OCI-LY1 (cell line): ENCODE measurements at regions not wholly inside any gene's neighbourhood (a gene's known extent, or its start where the extent isn't known, plus 50 kb on each side); places are given as distances from the start of the nearest gene placed in this dataset.

ENCODE experiments used
- H2AFZ ChIP-seq: fragments of 200-600 bp; sonication (generic), shearing (Covaris generic); 2 replicates; pipeline ENCODE4 v1.6.0; 2014; ENCODE audit warnings: antibody characterized with exemption, mild to moderate bottlenecking, low read length
- H3F3A ChIP-seq: fragments of 200-600 bp; sonication (generic), shearing (Covaris generic); 2 replicates; pipeline ENCODE4 v1.6.0; 2014; ENCODE audit warnings: mild to moderate bottlenecking, antibody characterized with exemption, low read length, moderate library complexity; ENCODE audit not compliant: insufficient read depth
- H3K27ac ChIP-seq: fragments of 200-600 bp; sonication (generic); 2 replicates; pipeline ENCODE4 v1.5.1; 2014; ENCODE audit warnings: low read length, mixed run types, mild to moderate bottlenecking, low read depth; ENCODE audit not compliant: poor library complexity, severe bottlenecking
- H3K27me3 ChIP-seq: fragments of 200-600 bp; sonication (generic); 2 replicates; pipeline ENCODE4 v1.6.0; 2014; ENCODE audit warnings: antibody characterized with exemption, mild to moderate bottlenecking, low read length, moderate library complexity; ENCODE audit not compliant: insufficient read depth
- H3K36me3 ChIP-seq: fragments of 200-600 bp; sonication (generic); 2 replicates; pipeline ENCODE4 v1.6.1; 2014; ENCODE audit warnings: mild to moderate bottlenecking, antibody characterized with exemption, low read length, moderate library complexity, mixed read lengths; ENCODE audit not compliant: insufficient read depth
- H3K4me1 ChIP-seq: fragments of 200-600 bp; sonication (generic); 2 replicates; pipeline ENCODE4 v1.5.1; 2014; ENCODE audit warnings: mild to moderate bottlenecking, low read length, moderate library complexity; ENCODE audit not compliant: insufficient read depth, severe bottlenecking
- H3K4me2 ChIP-seq: fragments of 200-600 bp; sonication (generic), shearing (Covaris generic); 2 replicates; pipeline ENCODE4 v1.6.1; 2014; ENCODE audit warnings: low read length
- H3K4me3 ChIP-seq: fragments of 200-600 bp; sonication (generic); 2 replicates; pipeline ENCODE4 v1.5.1; 2014; ENCODE audit warnings: low read length, low read depth, mild to moderate bottlenecking, mixed read lengths; ENCODE audit not compliant: poor library complexity, severe bottlenecking
- H3K79me2 ChIP-seq: fragments of 200-600 bp; shearing (Covaris generic); 2 replicates; pipeline ENCODE4 v1.6.1; 2016; ENCODE audit warnings: mixed run types, low read length, mixed read lengths; ENCODE audit not compliant: insufficient read depth
- H3K9ac ChIP-seq: fragments of 200-600 bp; sonication (generic), shearing (Covaris generic); 2 replicates; pipeline ENCODE4 v1.6.1; 2014; ENCODE audit warnings: mild to moderate bottlenecking, low read length, mixed read lengths
- H3K9me2 ChIP-seq: fragments of 200-600 bp; sonication (generic), shearing (Covaris generic); 2 replicates; pipeline ENCODE4 v1.6.1; 2014; ENCODE audit warnings: low read depth, mild to moderate bottlenecking, low read length, mixed read lengths
- H3K9me3 ChIP-seq: fragments of 200-600 bp; shearing (Covaris generic); 2 replicates; pipeline ENCODE4 v1.6.1; 2014; ENCODE audit warnings: low read length, mixed read lengths
- H4K20me1 ChIP-seq: fragments of 200-600 bp; sonication (generic), shearing (Covaris generic); 2 replicates; pipeline ENCODE4 v1.6.0; 2016; ENCODE audit warnings: mild to moderate bottlenecking, low read length; ENCODE audit not compliant: insufficient read depth
- CTCF ChIP-seq: fragments of 200-600 bp; sonication (generic), shearing (Covaris generic); IDR thresholded peaks from 2 replicates; pipeline ENCODE4 v1.5.1; 2017; ENCODE audit warnings: mild to moderate bottlenecking, antibody characterized with exemption, low read length, moderate library complexity, mixed read lengths
- EZH2 ChIP-seq: fragments of 200-600 bp; sonication (generic), shearing (Covaris generic); IDR thresholded peaks from 2 replicates; pipeline ENCODE4 v1.8.0; 2017; ENCODE audit warnings: borderline replicate concordance, mixed run types, mild to moderate bottlenecking, antibody characterized with exemption, low read length, moderate library complexity, mixed read lengths

GRCh38 chr11:122175306-122175705, 59.3 kb upstream of the BLID start:
- H3K36me3 ChIP-seq = no peaks in the 10 kb centered on the region
- H3K27ac ChIP-seq = no peak overlapping the region
- no peaks in the 10 kb centered on the region for H3K4me1 ChIP-seq
- no peak overlapping the region for H3K4me3 ChIP-seq
- H3F3A ChIP-seq = no peaks in the 10 kb centered on the region
- no peak overlapping the region for H3K9ac ChIP-seq
- no peaks in the 10 kb centered on the region for H3K9me2 ChIP-seq
- no peaks in the 10 kb centered on the region for H3K27me3 ChIP-seq
- H3K9me3 ChIP-seq = no peaks in the 10 kb centered on the region
- no peaks in the 10 kb centered on the region for H3K79me2 ChIP-seq
- no peaks in the 10 kb centered on the region for H4K20me1 ChIP-seq
- TF ChIP-seq EZH2 (no peak), CTCF (no peak)
- H3K4me2 ChIP-seq = no peak overlapping the region
- no peak overlapping the region for H2AFZ ChIP-seq

GRCh38 chr11:122173587-122173986, 57.6 kb upstream of the BLID start:
- H3K4me2 ChIP-seq = no peak overlapping the region
- H4K20me1 ChIP-seq = no peaks in the 10 kb centered on the region
- H3K9me3 ChIP-seq = no peaks in the 10 kb centered on the region
- H3K9me2 ChIP-seq = no peaks in the 10 kb centered on the region
- H3K79me2 ChIP-seq = no peaks in the 10 kb centered on the region
- no peak overlapping the region for H3K27ac ChIP-seq
- no peaks in the 10 kb centered on the region for H3K27me3 ChIP-seq
- H3K36me3 ChIP-seq = no peaks in the 10 kb centered on the region
- no peaks in the 10 kb centered on the region for H3K4me1 ChIP-seq
- TF ChIP-seq CTCF = no peak
- no peak for TF ChIP-seq EZH2
- no peak overlapping the region for H3K4me3 ChIP-seq
- H2AFZ ChIP-seq = no peak overlapping the region
- H3F3A ChIP-seq = no peaks in the 10 kb centered on the region
- no peak overlapping the region for H3K9ac ChIP-seq

- Histone ChIP-seq H3K36me3 (no peaks in the 10 kb centered on the region), H3K27ac (no peak overlapping the region), H3K4me2 (no peak overlapping the region), H3K9ac (no peak overlapping the region), H3F3A (no peaks in the 10 kb centered on the region), H3K27me3 (no peaks in the 10 kb centered on the region), H3K4me1 (no peaks in the 10 kb centered on the region), H3K79me2 (no peaks in the 10 kb centered on the region), H3K4me3 (no peak overlapping the region), H3K9me2 (no peaks in the 10 kb centered on the region), H2AFZ (no peak overlapping the region), H3K9me3 (no peaks in the 10 kb centered on the region), H4K20me1 (no peaks in the 10 kb centered on the region)
- TF ChIP-seq EZH2 (no peak), CTCF (no peak)
Measured at GRCh38 chr11:122173074-122173450, 57.0 kb upstream of the BLID start.
